ENCODE measurements at regions not wholly inside any gene's neighbourhood (a gene's known extent, or its start where the extent isn't known, plus 50 kb on each side); places are given as distances from the start of the nearest gene placed in this dataset.

DNA sequence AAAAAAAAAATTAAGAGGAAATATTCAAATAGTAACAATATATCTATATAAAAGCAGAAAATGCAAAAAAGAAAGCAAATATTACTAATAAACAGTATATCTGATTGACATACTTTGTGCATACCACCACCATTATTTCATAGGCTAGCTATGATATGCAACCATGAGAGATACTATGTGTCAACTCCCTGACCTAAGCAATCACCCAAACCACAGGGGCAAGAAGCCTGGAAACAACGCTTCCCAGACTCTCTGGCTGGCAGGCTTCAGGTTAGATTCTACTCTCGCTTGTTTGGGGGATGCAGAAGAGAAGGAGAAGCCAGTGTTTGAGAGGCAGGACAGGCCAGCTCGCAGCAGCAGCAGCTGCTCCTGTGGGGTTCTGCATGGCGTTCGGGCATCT, 169.3 kb upstream of the TPM1 start:
- TF ChIP-seq, protein P1, sequence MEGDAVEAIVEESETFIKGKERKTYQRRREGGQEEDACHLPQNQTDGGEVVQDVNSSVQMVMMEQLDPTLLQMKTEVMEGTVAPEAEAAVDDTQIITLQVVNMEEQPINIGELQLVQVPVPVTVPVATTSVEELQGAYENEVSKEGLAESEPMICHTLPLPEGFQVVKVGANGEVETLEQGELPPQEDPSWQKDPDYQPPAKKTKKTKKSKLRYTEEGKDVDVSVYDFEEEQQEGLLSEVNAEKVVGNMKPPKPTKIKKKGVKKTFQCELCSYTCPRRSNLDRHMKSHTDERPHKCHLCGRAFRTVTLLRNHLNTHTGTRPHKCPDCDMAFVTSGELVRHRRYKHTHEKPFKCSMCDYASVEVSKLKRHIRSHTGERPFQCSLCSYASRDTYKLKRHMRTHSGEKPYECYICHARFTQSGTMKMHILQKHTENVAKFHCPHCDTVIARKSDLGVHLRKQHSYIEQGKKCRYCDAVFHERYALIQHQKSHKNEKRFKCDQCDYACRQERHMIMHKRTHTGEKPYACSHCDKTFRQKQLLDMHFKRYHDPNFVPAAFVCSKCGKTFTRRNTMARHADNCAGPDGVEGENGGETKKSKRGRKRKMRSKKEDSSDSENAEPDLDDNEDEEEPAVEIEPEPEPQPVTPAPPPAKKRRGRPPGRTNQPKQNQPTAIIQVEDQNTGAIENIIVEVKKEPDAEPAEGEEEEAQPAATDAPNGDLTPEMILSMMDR (conservative IDR thresholded peaks at IDR 0.05), result no peak
- no peak for TF ChIP-seq EZH2 (IDR thresholded peaks at IDR 0.05; ENCODE audit: low read depth)
